HL-60 (cell line): ENCODE measurements at regions not wholly inside any gene's neighbourhood (a gene's known extent, or its start where the extent isn't known, plus 50 kb on each side); places are given as distances from the start of the nearest gene placed in this dataset.

Experiments
- DNase-seq, 2 experiments: peaks; one replicate each; pipeline ENCODE4 v3.0.0-alpha.2; 2010 to 2020; ENCODE audit warnings: low read depth in 1 of 2, low spot score in 1 of 2
- H3K27ac ChIP-seq: fragments of 250-450 bp; sonication (Bioruptor Pico); replicated peaks from 2 replicates; pipeline ENCODE4 v1.5.1; 2020; ENCODE audit warnings: mild to moderate bottlenecking, moderate library complexity
- H3K27me3 ChIP-seq: fragments of 250-450 bp; sonication (Bioruptor Pico); 2 replicates; pipeline ENCODE4 v1.5.1; 2021; ENCODE audit warnings: mild to moderate bottlenecking, moderate library complexity; ENCODE audit not compliant: insufficient read depth, poor library complexity, severe bottlenecking
- H3K4me3 ChIP-seq: replicated peaks from 2 replicates; pipeline ENCODE4 v1.5.1; 2011; ENCODE audit warnings: mild to moderate bottlenecking, control low read depth, low read length; ENCODE audit not compliant: insufficient read depth
- GABPA ChIP-seq: IDR thresholded peaks from 2 replicates; pipeline ENCODE4 v1.6.1; 2012; ENCODE audit warnings: low read depth
- POLR2AphosphoS5 ChIP-seq: IDR thresholded peaks from 2 replicates; pipeline ENCODE4 v1.6.1; 2012; ENCODE audit warnings: low read depth
- SPI1 ChIP-seq: IDR thresholded peaks from 2 replicates; pipeline ENCODE4 v1.6.1; 2012; ENCODE audit warnings: low read depth, mild to moderate bottlenecking, borderline replicate concordance
- TF ChIP-seq, protein P1 (sequence below): IDR thresholded peaks from one replicate; pipeline ENCODE4 v1.5.1; 2011; ENCODE audit warnings: low read length, control low read depth, inconsistent platforms; ENCODE audit not compliant: insufficient read depth
- TF ChIP-seq, protein P2 (sequence below): IDR thresholded peaks from 2 replicates; pipeline ENCODE4 v1.6.1; 2012; ENCODE audit warnings: low read depth; ENCODE audit not compliant: insufficient replicate concordance

DNA sequence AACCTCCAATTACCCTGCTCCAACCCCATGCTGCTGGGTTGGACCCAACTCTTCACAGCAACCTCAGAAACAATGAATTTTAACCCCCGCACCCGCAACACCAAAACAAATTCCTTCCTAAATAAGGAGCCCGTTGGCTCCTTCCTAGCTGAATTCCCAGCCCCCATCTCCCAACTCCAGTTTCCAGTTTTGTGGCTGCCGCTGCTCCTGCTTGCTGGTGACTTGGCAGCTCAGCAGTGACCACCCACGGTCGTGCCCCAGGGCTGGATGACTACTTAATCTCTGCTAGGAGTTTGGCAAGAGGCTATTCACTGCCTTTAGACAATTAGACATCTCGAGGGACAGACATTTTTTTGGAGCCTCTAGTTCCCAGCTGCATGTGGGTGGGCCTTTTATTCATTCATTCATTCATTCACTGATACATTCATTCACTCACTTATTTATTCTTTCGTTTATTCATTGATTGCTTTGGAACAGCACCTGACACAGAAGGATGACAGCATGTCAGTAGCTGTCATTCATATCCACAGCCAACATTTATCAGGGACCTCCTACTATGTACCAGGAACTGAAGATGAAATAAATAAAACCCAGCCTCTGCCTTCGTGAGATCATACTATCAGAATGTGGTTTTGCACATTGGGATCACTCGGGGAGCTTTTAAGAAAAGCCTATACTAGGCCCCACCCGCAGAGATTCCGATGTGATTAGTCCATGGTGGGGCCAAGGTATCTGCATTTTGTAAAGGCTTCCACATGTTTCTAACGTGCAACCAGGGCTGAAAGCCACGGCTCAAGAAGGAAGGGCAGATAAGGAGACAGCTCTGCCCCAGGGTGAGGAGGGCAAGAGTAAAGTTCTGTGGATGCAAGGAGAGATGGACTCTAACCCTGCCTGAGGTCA, 256.5 kb downstream of the SHQ1 start:
- H3K27me3 ChIP-seq = no peaks in the 10 kb centered on the region
- no peak for DNase-seq
- TF ChIP-seq, protein P1, sequence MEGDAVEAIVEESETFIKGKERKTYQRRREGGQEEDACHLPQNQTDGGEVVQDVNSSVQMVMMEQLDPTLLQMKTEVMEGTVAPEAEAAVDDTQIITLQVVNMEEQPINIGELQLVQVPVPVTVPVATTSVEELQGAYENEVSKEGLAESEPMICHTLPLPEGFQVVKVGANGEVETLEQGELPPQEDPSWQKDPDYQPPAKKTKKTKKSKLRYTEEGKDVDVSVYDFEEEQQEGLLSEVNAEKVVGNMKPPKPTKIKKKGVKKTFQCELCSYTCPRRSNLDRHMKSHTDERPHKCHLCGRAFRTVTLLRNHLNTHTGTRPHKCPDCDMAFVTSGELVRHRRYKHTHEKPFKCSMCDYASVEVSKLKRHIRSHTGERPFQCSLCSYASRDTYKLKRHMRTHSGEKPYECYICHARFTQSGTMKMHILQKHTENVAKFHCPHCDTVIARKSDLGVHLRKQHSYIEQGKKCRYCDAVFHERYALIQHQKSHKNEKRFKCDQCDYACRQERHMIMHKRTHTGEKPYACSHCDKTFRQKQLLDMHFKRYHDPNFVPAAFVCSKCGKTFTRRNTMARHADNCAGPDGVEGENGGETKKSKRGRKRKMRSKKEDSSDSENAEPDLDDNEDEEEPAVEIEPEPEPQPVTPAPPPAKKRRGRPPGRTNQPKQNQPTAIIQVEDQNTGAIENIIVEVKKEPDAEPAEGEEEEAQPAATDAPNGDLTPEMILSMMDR = no peak
- no peak for TF ChIP-seq SPI1
- TF ChIP-seq, protein P2, sequence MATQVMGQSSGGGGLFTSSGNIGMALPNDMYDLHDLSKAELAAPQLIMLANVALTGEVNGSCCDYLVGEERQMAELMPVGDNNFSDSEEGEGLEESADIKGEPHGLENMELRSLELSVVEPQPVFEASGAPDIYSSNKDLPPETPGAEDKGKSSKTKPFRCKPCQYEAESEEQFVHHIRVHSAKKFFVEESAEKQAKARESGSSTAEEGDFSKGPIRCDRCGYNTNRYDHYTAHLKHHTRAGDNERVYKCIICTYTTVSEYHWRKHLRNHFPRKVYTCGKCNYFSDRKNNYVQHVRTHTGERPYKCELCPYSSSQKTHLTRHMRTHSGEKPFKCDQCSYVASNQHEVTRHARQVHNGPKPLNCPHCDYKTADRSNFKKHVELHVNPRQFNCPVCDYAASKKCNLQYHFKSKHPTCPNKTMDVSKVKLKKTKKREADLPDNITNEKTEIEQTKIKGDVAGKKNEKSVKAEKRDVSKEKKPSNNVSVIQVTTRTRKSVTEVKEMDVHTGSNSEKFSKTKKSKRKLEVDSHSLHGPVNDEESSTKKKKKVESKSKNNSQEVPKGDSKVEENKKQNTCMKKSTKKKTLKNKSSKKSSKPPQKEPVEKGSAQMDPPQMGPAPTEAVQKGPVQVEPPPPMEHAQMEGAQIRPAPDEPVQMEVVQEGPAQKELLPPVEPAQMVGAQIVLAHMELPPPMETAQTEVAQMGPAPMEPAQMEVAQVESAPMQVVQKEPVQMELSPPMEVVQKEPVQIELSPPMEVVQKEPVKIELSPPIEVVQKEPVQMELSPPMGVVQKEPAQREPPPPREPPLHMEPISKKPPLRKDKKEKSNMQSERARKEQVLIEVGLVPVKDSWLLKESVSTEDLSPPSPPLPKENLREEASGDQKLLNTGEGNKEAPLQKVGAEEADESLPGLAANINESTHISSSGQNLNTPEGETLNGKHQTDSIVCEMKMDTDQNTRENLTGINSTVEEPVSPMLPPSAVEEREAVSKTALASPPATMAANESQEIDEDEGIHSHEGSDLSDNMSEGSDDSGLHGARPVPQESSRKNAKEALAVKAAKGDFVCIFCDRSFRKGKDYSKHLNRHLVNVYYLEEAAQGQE = no peak
- no peak for TF ChIP-seq GABPA
- no peak for TF ChIP-seq POLR2AphosphoS5
- no peak overlapping the region for H3K27ac ChIP-seq
- no peak overlapping the region for H3K4me3 ChIP-seq

DNA sequence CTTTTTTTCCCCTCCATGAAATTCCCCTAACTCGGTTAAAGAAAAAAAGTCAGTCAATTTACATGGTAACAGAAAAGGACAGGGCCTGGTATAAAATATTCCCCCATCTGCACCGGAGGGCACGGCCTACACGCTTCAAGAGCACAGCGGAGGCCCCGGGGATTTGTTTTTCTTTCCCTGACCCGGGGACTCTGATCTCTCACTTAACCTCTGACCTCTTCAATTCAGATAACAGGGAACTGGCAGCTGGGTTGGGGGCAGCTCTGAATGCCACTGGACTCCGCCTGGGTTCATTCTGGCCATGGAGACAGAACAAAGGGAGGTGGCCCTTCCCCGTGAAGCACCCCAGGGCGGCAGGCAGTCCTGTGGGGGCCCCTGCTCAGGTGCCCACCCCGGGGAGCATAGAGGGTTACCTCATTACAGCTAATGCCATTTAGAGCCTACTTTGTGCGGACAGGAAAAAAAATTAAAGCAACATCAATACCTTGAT, 257.5 kb downstream of the SHQ1 start:
- TF ChIP-seq, protein P2 = no peak
- TF ChIP-seq, protein P1 = no peak
- TF ChIP-seq SPI1 (no peak), POLR2AphosphoS5 (no peak), GABPA (no peak)
- Histone ChIP-seq H3K27me3 (no peaks in the 10 kb centered on the region), H3K4me3 (no peak overlapping the region), H3K27ac (no peak overlapping the region)
- no peak for DNase-seq

DNA sequence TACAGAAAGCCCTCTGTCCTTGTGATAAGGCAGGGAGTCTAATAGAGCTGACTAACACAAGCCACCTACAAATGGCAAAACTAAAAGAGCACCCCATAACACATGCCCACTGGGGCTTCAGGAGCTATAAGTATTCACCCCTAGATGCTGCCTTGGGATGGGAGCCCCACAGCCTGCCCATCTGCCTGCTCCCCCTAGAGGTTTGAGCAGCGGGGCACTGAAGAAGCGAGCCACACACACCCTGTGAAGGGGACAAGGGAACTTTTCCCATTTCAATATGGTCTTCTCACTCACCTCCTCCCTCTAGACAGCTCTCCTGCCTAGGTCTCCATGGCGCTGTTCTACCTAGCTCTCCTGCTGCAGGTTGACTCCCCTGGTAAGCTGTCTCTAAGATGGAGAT, 261.0 kb downstream of the SHQ1 start:
- Histone ChIP-seq H3K27me3 (no peaks in the 10 kb centered on the region), H3K27ac (no peak overlapping the region)
- no peak for DNase-seq

More for the DNA sequence above, 261.0 kb downstream of the SHQ1 start:
- no peak overlapping the region for H3K4me3 ChIP-seq
- no peak for TF ChIP-seq SPI1
- no peak for TF ChIP-seq POLR2AphosphoS5
- TF ChIP-seq, protein P2 = no peak
- TF ChIP-seq, protein P1 = no peak
- TF ChIP-seq GABPA = no peak
